H1 (cell line): ENCODE measurements at regions not wholly inside any gene's neighbourhood (a gene's known extent, or its start where the extent isn't known, plus 50 kb on each side); places are given as distances from the start of the nearest gene placed in this dataset.

ENCODE experiments used
- CTCF ChIA-PET: fragments of 300-600 bp; sonication (Branson Sonifier 250); formaldehyde crosslinking; loops from one replicate; lab custom pipeline; 2021; ENCODE audit not compliant: partially characterized antibody; lab: Charles Lee
- POLR2A ChIA-PET: fragments of 300-600 bp; sonication (Branson Sonifier 250); formaldehyde crosslinking; loops from one replicate; lab custom pipeline; 2021; ENCODE audit warnings: inconsistent platforms; ENCODE audit not compliant: partially characterized antibody; lab: Charles Lee
- DNase-seq, 2 experiments: peaks; one replicate each; pipeline versions ENCODE4 v3.0.0 to v3.0.0-alpha.2; 2010 to 2022; ENCODE audit warnings: low spot score in 2 of 2, low read depth in 1 of 2, mixed read lengths in 1 of 2
- FAIRE-seq: peaks from 2 replicates; lab custom pipeline; 2011; peaks lifted over from hg19 to GRCh38; lab: Jason Lieb, UNC
- H2AFZ ChIP-seq: 2 replicates; pipeline ENCODE4 v1.8.1; 2012; ENCODE audit warnings: low read length, inconsistent platforms
- H2AK5ac ChIP-seq: 2 replicates; pipeline ENCODE4 v1.6.1; 2013; ENCODE audit warnings: low read depth, low read length
- H2BK120ac ChIP-seq: replicated peaks from 2 replicates; pipeline ENCODE3; 2013; ENCODE audit warnings: low read depth, low read length, inconsistent platforms
- H2BK12ac ChIP-seq: 2 replicates; pipeline ENCODE4 v1.6.1; 2013; ENCODE audit warnings: low read depth, low read length
- H2BK15ac ChIP-seq: 2 replicates; pipeline ENCODE4 v1.6.1; 2013; ENCODE audit warnings: low read length
- H2BK20ac ChIP-seq: 2 replicates; pipeline ENCODE4 v1.6.1; 2013; ENCODE audit warnings: low read length
- H2BK5ac ChIP-seq: 2 replicates; pipeline ENCODE4 v1.6.1; 2013; ENCODE audit warnings: low read depth, low read length
- H3K14ac ChIP-seq: 2 replicates; pipeline ENCODE4 v1.6.1; 2013; ENCODE audit warnings: inconsistent platforms; ENCODE audit not compliant: insufficient read length
- H3K18ac ChIP-seq: 2 replicates; pipeline ENCODE4 v1.6.1; 2013; ENCODE audit warnings: low read length; ENCODE audit errors: extremely low read depth
- H3K23ac ChIP-seq: 2 replicates; pipeline ENCODE4 v1.6.1; 2013; ENCODE audit warnings: inconsistent platforms; ENCODE audit not compliant: insufficient read length
- H3K23me2 ChIP-seq: 2 replicates; pipeline ENCODE4 v1.6.1; 2013; ENCODE audit warnings: low read depth, low read length
- H3K27ac ChIP-seq: 2 replicates; pipeline ENCODE4 v1.6.1; 2011; ENCODE audit warnings: low read depth, low read length, inconsistent platforms
- H3K27me3 ChIP-seq, 4 experiments: replicated peaks in 1 of 4; 1 replicate in 1 of 4; 2 replicates in 3 of 4; pipeline versions ENCODE4 v1.6.1 to v1.8.1; 2011 to 2013; ENCODE audit warnings: low read length in 3 of 4, mild to moderate bottlenecking in 3 of 4, inconsistent platforms in 2 of 4, mixed read lengths in 2 of 4, moderate library complexity in 1 of 4; ENCODE audit not compliant: control insufficient read depth in 3 of 4, insufficient read depth in 3 of 4; ENCODE audit errors: extremely low read depth in 1 of 4
- H3K36me3 ChIP-seq, 4 experiments: 2 replicates each; pipeline versions ENCODE4 v1.6.1 to v1.8.1; 2011 to 2013; ENCODE audit warnings: mild to moderate bottlenecking in 4 of 4, low read length in 3 of 4, moderate library complexity in 2 of 4, control low read depth in 1 of 4, inconsistent platforms in 1 of 4; ENCODE audit not compliant: insufficient read depth in 4 of 4, control insufficient read depth in 2 of 4
- H3K4ac ChIP-seq: replicated peaks from 2 replicates; pipeline ENCODE3; 2013; ENCODE audit warnings: low read length, low read depth, mixed read lengths, inconsistent platforms; ENCODE audit not compliant: insufficient read length
- H3K4me1 ChIP-seq, 4 experiments: replicated peaks in 1 of 4; 1 replicate in 1 of 4; 2 replicates in 3 of 4; pipeline versions ENCODE4 v1.6.1 to v1.8.1; 2011 to 2013; ENCODE audit warnings: low read length in 3 of 4, inconsistent platforms in 2 of 4, mixed read lengths in 1 of 4; ENCODE audit not compliant: insufficient read depth in 4 of 4, control insufficient read depth in 3 of 4
- H3K4me2 ChIP-seq, 2 experiments: 2 replicates each; pipeline versions ENCODE4 v1.6.1 to v1.8.1; 2011 to 2013; ENCODE audit warnings: low read depth in 2 of 2, low read length in 2 of 2, control low read depth in 1 of 2, inconsistent platforms in 1 of 2, mild to moderate bottlenecking in 1 of 2; ENCODE audit not compliant: insufficient read depth in 1 of 2
- H3K4me3 ChIP-seq, 4 experiments: fragments of 200-600, 300-600 bp in 1 of 4; sonication (generic), shearing (Covaris generic), sonication (Bioruptor Twin) in 1 of 4; 2 replicates each; pipeline versions ENCODE4 v1.5.1 to v1.8.1; 2011 to 2016; ENCODE audit warnings: low read length in 4 of 4, low read depth in 3 of 4, control low read depth in 2 of 4, inconsistent platforms in 2 of 4, mild to moderate bottlenecking in 2 of 4, mixed read lengths in 1 of 4, moderate library complexity in 1 of 4; ENCODE audit not compliant: insufficient read depth in 2 of 4; ENCODE audit errors: extremely low read depth in 1 of 4
- H3K56ac ChIP-seq: replicated peaks from 2 replicates; pipeline ENCODE3; 2013; ENCODE audit warnings: low read depth, mild to moderate bottlenecking, mixed read lengths, low read length, inconsistent platforms; ENCODE audit not compliant: insufficient read length
- H3K79me1 ChIP-seq: 2 replicates; pipeline ENCODE4 v1.6.1; 2013; ENCODE audit warnings: low read depth, low read length, control low read depth
- H3K79me2 ChIP-seq, 2 experiments: 2 replicates each; pipeline versions ENCODE4 v1.6.1 to v1.8.1; 2012 to 2013; ENCODE audit warnings: low read length in 2 of 2, mild to moderate bottlenecking in 2 of 2, inconsistent platforms in 1 of 2; ENCODE audit not compliant: insufficient read depth in 2 of 2, control insufficient read depth in 1 of 2
- H3K9ac ChIP-seq, 4 experiments: replicated peaks in 1 of 4; 1 replicate in 1 of 4; 2 replicates in 3 of 4; pipeline versions ENCODE4 v1.6.1 to v1.8.1; 2011 to 2013; ENCODE audit warnings: low read depth in 3 of 4, low read length in 3 of 4, control low read depth in 2 of 4, mild to moderate bottlenecking in 2 of 4, moderate library complexity in 2 of 4, inconsistent platforms in 1 of 4; ENCODE audit errors: extremely low read depth in 1 of 4
- H3K9me3 ChIP-seq, 2 experiments: 2 replicates each; pipeline versions ENCODE4 v1.6.1 to v1.8.1; 2012 to 2013; ENCODE audit warnings: mild to moderate bottlenecking in 2 of 2, moderate library complexity in 2 of 2, control low read depth in 1 of 2, inconsistent platforms in 1 of 2, low read depth in 1 of 2, low read length in 1 of 2, mixed read lengths in 1 of 2; ENCODE audit not compliant: insufficient read depth in 2 of 2
- H4K20me1 ChIP-seq, 2 experiments: replicated peaks in 1 of 2; 2 replicates each; pipeline versions ENCODE3 to v1.8.1; 2011 to 2013; ENCODE audit warnings: inconsistent platforms in 2 of 2, low read length in 2 of 2, mild to moderate bottlenecking in 1 of 2; ENCODE audit not compliant: insufficient read depth in 2 of 2, control insufficient read depth in 1 of 2
- H4K5ac ChIP-seq: 2 replicates; pipeline ENCODE4 v1.6.1; 2013; ENCODE audit warnings: low read length, low read depth, mixed read lengths, inconsistent platforms; ENCODE audit not compliant: insufficient read length
- H4K8ac ChIP-seq: 2 replicates; pipeline ENCODE4 v1.8.0; 2013; ENCODE audit warnings: mild to moderate bottlenecking, moderate library complexity, low read length, inconsistent platforms; ENCODE audit not compliant: insufficient read depth; ENCODE audit errors: extremely low read depth
- H4K91ac ChIP-seq: replicated peaks from 2 replicates; pipeline ENCODE3; 2013; ENCODE audit warnings: low read length, mixed read lengths, inconsistent platforms; ENCODE audit not compliant: insufficient read length
- BCL11A ChIP-seq, 2 experiments: IDR thresholded peaks; one replicate each; pipeline ENCODE4 v1.6.1; 2011; ENCODE audit warnings: low read depth in 2 of 2, low read length in 2 of 2, mild to moderate bottlenecking in 2 of 2
- RAD21 ChIP-seq, 2 experiments: IDR thresholded peaks in 1 of 2; conservative IDR thresholded peaks in 1 of 2; 2 replicates each; pipeline ENCODE4 v1.6.1; 2011; ENCODE audit warnings: low read depth in 2 of 2, low read length in 2 of 2, improper control_type of control experiment in 1 of 2, inconsistent platforms in 1 of 2, mild to moderate bottlenecking in 1 of 2, moderate library complexity in 1 of 2
- RXRA ChIP-seq: IDR thresholded peaks from 2 replicates; pipeline ENCODE4 v1.6.1; 2011; ENCODE audit warnings: low read depth, mild to moderate bottlenecking, low read length, moderate library complexity; ENCODE audit not compliant: insufficient read depth
- SAP30 ChIP-seq: fragments of 300-600 bp; sonication (generic); IDR thresholded peaks from 2 replicates; pipeline ENCODE4 v1.7.1; 2012; ENCODE audit warnings: low read length, moderate library complexity, mild to moderate bottlenecking, inconsistent platforms; ENCODE audit not compliant: insufficient read depth, insufficient replicate concordance
- whole genome bisulfite sequencing, 2 experiments: shearing (Covaris generic) in 1 of 2; methylation state at CpG; one replicate each; pipeline versions ENCODE4 v1.1.6 to v1.1.7; 2013 to 2015; ENCODE audit warnings: low lambda C conversion rate in 2 of 2, mixed read lengths in 2 of 2, inconsistent platforms in 1 of 2, low coverage in 1 of 2, missing lambda C conversion rate in 1 of 2; ENCODE audit not compliant: insufficient replicate concordance in 2 of 2, insufficient coverage in 1 of 2, insufficient read length in 1 of 2; ENCODE audit errors: extremely low coverage in 1 of 2, missing lambda C conversion rate in 1 of 2; 5-methylcytosine and 5-hydroxymethylcytosine counted together

DNA sequence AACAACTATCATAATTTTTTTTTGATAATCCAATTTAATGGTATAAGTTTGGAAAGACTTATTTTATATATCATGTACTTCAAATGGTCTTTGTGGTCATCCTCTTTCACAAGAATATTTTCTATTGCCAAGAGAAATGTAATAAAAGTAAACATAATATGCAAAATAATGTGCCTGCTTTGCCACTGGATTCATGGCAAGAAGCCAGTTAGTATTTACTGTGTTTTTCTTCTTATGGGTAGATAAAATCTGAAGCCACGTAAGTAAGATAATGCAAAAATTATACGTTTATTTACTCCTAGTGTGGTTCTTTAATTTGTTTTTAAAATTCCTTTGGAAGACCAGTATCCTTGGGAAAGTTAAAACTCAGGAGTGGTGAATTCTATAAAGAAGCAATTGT lies 258.5 kb downstream of the ARL4A start:
- no peak overlapping the region for H2BK12ac ChIP-seq
- no peak overlapping the region for H4K91ac ChIP-seq
- no peak overlapping the region for H2AFZ ChIP-seq
- FAIRE-seq (peak; percentile 39), DNase-seq (no peak)
- H3K27ac ChIP-seq, result no peak overlapping the region
- H3K23ac ChIP-seq, result no peak overlapping the region
- H2AK5ac ChIP-seq, result no peak overlapping the region
- H4K20me1 ChIP-seq, result no peaks in the 10 kb centered on the region
- no peak overlapping the region for H3K9ac ChIP-seq
- no peaks in the 10 kb centered on the region for H3K79me1 ChIP-seq
- no peaks in the 10 kb centered on the region for H3K79me2 ChIP-seq
- CTCF ChIA-PET, result no interaction called here
- H3K27me3 ChIP-seq, result no peaks in the 10 kb centered on the region
- no peak overlapping the region for H2BK20ac ChIP-seq
- POLR2A ChIA-PET, result no interaction called here
- no peak overlapping the region for H3K4me3 ChIP-seq
- no peak overlapping the region for H2BK15ac ChIP-seq
- H3K18ac ChIP-seq, result no peak overlapping the region
- peaks cover 0 to 2% (median 0%) of the 10 kb centered on the region in 4 experiments; a peak in 2 of 7 replicates for H3K4me1 ChIP-seq
- no peaks in the 10 kb centered on the region for H3K23me2 ChIP-seq
- no peak overlapping the region for H3K14ac ChIP-seq
- no peak overlapping the region for H3K56ac ChIP-seq
- WGBS, 2 experiments, result 93% methylated on average over 2 of the region's 2 CpGs; no CpG with 5 or more reads in 1 of the 2 experiments
- H3K9me3 ChIP-seq, result no peaks in the 10 kb centered on the region
- no peaks in the 10 kb centered on the region for H3K36me3 ChIP-seq
- no peak overlapping the region for H4K8ac ChIP-seq
- H3K4ac ChIP-seq, result no peak overlapping the region
- no peak overlapping the region for H3K4me2 ChIP-seq
- H2BK5ac ChIP-seq, result no peak overlapping the region
- H4K5ac ChIP-seq, result no peak overlapping the region
- no peak overlapping the region for H2BK120ac ChIP-seq
- no peak for TF ChIP-seq SAP30
- TF ChIP-seq BCL11A (IDR thresholded peaks at IDR 0.05; ENCODE audit: low read depth in 2 of 2, low read length in 2 of 2), result no peak
- TF ChIP-seq RXRA, result no peak
- TF ChIP-seq RAD21 (IDR thresholded peaks at IDR 0.05 in 1 of 2, conservative IDR thresholded peaks at IDR 0.05 in 1 of 2; ENCODE audit: low read depth in 2 of 2, low read length in 2 of 2), result no peak
